ENCODE measurements at regions not wholly inside any gene's neighbourhood (a gene's known extent, or its start where the extent isn't known, plus 50 kb on each side); places are given as distances from the start of the nearest gene placed in this dataset.
"Not testable (repeated sequence)": the region's sequence is repeated elsewhere in the genome, so short reads cannot be mapped to it uniquely, and the experiment has no call there.

- intact Hi-C loops (cut with DNase I); ATAC-seq: not testable (repeated sequence)
- DNase-seq (ENCODE audit: missing footprints) = peak; percentile 50
Observed at GRCh38 chr9:40361018-40361417, 767.5 kb downstream of the FOXD4L6 start.

GRCh38 chr9:40330958-40331357 lies 797.5 kb downstream of the FOXD4L6 start:
- intact Hi-C loops (cut with DNase I); ATAC-seq; DNase-seq (ENCODE audit: missing footprints): not testable (repeated sequence)

- intact Hi-C loops (cut with DNase I); DNase-seq (ENCODE audit: missing footprints); ATAC-seq: not testable (repeated sequence)
Observed at GRCh38 chr9:40328907-40329306, 799.6 kb downstream of the FOXD4L6 start.

- intact Hi-C loops (cut with DNase I); DNase-seq (ENCODE audit: missing footprints); ATAC-seq: not testable (repeated sequence)
Observed at GRCh38 chr9:40326179-40326578, 802.3 kb downstream of the FOXD4L6 start.

- DNase-seq (ENCODE audit: missing footprints) = peak; percentile 25
- ATAC-seq; intact Hi-C loops (cut with DNase I): not testable (repeated sequence)
Observed at GRCh38 chr9:40322730-40323129, 805.8 kb downstream of the FOXD4L6 start.

GRCh38 chr9:40321857-40322256 lies 806.6 kb downstream of the FOXD4L6 start:
- intact Hi-C loops (cut with DNase I); DNase-seq (ENCODE audit: missing footprints); ATAC-seq: not testable (repeated sequence)

- DNase-seq (ENCODE audit: missing footprints); ATAC-seq; intact Hi-C loops (cut with DNase I): not testable (repeated sequence)
Observed at GRCh38 chr9:40321204-40321603, 807.3 kb downstream of the FOXD4L6 start.

GRCh38 chr9:40315215-40315614 lies 813.3 kb downstream of the FOXD4L6 start:
- DNase-seq (ENCODE audit: missing footprints); intact Hi-C loops (cut with DNase I); ATAC-seq: not testable (repeated sequence)

- intact Hi-C loops (cut with DNase I); DNase-seq (ENCODE audit: missing footprints); ATAC-seq: not testable (repeated sequence)
Observed at GRCh38 chr9:40289999-40290398, 838.5 kb downstream of the FOXD4L6 start.
